GM12801 (cell line): ENCODE measurements at regions not wholly inside any gene's neighbourhood (a gene's known extent, or its start where the extent isn't known, plus 50 kb on each side); places are given as distances from the start of the nearest gene placed in this dataset.

Experiments
- TF ChIP-seq, protein P1 (sequence below): IDR thresholded peaks from one replicate; pipeline ENCODE4 v1.5.1; 2011; ENCODE audit warnings: control low read depth; ENCODE audit not compliant: insufficient read length; ENCODE audit errors: extremely low read depth

DNA sequence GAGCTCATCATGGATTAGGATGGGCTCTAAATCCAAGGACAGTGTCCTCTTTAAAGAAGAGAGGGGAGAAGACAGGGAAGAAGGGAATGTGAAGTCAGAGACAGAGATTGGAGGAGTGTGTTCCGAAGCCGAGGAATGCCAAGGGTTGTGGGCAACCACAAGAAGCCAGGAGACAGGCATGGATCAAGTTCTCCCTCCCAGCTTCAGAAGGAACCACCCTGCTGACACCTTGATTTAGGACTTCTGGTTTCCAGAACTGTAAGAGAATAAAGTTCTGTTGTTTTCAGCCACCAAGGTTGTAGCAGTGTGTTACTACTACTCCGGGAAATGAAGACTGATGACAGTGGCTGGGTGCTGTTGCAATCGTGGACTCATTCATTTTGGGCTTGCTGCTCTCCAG is 120.1 kb downstream of the RPS12 start:
- TF ChIP-seq, protein P1, sequence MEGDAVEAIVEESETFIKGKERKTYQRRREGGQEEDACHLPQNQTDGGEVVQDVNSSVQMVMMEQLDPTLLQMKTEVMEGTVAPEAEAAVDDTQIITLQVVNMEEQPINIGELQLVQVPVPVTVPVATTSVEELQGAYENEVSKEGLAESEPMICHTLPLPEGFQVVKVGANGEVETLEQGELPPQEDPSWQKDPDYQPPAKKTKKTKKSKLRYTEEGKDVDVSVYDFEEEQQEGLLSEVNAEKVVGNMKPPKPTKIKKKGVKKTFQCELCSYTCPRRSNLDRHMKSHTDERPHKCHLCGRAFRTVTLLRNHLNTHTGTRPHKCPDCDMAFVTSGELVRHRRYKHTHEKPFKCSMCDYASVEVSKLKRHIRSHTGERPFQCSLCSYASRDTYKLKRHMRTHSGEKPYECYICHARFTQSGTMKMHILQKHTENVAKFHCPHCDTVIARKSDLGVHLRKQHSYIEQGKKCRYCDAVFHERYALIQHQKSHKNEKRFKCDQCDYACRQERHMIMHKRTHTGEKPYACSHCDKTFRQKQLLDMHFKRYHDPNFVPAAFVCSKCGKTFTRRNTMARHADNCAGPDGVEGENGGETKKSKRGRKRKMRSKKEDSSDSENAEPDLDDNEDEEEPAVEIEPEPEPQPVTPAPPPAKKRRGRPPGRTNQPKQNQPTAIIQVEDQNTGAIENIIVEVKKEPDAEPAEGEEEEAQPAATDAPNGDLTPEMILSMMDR, result no peak

DNA sequence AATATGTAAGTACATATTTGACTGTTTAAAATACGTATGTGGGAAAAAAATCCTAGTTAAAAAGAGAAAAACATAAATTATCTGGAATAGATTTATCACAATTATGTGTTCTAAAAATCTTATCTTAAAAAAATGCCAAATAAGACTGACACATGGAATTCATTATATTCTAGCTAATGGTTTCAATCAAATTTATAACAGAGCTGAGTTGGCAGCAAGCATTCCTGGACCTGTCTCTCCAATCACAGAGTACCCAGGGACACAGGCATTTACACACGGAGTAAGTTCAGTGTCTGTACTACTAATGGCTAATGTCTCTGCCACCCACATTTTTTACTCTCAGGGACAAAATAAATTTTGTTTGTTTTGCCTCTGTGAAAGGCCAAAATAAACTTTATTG is 122.3 kb downstream of the RPS12 start:
- TF ChIP-seq, protein P1, result no peak

DNA sequence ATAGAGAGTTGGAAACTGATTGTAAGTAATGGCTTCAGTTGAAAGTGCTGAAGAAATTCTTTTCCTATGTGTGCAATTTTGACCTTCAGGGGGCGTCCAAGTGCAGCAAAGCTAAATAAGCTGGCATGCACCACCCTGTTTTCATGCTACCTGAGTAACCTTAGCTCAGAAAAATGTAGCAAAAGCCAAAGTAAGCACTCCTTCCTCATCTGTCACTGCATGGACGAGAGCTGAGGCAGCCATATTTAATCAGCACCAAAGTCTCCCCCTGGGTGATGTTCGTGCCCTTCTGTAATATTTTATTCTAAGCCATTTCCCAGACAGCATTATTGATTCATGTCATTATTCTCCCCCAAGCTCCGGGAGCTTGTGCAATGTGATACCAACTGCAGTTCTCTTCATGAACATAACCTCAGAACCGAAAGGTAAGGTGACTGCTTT is 123.1 kb downstream of the RPS12 start:
- TF ChIP-seq, protein P1, result no peak

DNA sequence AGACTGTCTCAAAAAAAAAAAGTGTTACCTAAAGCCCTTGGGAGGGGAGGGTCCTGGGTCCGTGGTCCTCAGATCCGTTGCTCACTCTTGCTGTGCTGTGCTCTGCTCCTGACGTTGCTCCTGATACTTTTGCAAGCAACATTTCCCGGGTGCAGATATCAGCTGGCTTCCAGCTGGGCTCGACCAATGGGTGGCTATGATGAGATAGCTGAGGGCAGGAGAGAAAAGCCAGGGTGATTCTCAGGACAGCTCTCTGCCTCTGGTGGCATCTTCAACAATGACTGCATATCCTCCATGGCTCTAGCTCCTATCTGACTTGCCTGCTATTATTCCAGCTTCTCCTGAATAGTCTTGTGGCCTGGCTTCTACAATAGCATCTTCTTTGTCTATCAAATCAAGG is 134.5 kb downstream of the RPS12 start:
- TF ChIP-seq, protein P1, result no peak

DNA sequence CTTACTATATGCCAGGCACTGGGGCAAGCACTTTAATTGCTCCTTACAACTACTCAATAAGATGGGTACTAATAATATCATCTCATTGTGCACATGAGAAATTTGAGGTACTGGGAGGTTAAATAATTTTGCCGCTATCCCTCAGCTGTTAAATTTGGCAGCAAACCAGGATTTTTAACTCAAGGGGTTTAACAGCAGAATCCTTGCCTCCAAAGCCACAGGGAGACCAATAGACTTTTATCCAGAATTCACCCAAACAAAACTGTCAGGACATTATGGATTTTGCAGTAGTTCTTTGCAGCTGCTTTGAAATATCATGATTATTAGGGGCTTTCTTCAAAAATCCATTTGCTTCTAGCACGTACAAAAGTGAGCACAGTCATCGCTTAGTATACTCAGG is 136.2 kb downstream of the RPS12 start:
- TF ChIP-seq, protein P1, result no peak

DNA sequence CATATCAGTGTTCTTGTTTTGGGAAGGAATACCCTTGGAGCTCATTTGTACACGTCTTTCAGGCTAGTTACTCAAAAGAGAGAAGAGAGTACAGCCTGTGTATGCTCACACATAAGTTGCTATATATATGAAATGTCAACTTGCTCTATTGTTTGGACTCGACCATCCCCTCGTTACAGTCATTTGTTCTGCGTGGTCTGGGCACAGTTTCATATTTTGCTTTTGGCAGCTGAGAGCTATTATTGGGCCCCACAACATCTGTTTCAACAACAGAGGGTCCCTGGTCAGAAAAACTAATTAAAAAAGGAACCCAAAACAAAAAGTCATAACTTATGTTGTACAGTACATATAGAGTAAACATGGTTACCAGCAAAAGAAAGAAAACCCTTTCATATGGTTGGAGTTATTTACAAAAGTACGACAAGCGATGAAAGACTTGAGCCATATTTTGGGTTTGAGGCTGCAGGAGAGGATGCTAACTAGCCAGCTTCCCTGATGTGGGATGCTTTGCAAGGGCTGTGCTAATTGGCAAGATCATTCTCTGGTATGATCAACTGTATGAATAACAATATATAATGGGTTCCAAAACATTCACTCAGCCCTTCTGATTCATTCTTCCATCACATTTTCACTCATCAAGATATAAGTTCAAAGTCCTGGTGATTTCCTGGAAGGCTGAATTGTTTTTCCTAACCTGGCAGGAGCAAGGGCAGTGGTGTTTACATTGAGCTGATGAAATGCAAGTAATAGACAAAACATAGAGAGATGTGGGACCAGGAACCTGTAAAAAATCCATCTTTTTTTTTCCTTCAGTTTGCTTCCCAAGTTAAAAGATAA is 137.9 kb downstream of the RPS12 start:
- TF ChIP-seq, protein P1, result no peak

DNA sequence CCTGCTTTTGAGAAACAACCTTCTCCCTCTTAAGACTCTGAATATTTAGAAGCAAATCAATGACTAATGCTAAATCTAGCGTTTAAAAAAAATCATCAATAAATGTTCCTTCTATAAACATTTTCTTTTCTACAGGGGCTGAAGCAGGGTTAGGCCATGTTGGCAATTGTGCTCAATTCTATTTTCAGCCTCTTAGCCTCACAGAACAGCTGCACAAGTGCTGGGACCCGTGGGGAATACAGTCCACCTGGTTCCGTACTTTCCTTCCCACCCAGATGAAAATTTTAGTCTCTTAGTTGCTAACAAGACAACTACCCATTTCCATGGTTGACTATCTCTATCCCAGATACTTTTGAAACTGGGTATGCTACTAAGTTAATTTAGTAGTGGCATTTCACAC is 138.6 kb downstream of the RPS12 start:
- TF ChIP-seq, protein P1, result no peak
